Fibroblast of skin of back (primary cell): ENCODE measurements at regions not wholly inside any gene's neighbourhood (a gene's known extent, or its start where the extent isn't known, plus 50 kb on each side); places are given as distances from the start of the nearest gene placed in this dataset.

Experiments
- DNase-seq: peaks from one replicate; pipeline ENCODE4 v3.0.0-alpha.2; 2013

DNA sequence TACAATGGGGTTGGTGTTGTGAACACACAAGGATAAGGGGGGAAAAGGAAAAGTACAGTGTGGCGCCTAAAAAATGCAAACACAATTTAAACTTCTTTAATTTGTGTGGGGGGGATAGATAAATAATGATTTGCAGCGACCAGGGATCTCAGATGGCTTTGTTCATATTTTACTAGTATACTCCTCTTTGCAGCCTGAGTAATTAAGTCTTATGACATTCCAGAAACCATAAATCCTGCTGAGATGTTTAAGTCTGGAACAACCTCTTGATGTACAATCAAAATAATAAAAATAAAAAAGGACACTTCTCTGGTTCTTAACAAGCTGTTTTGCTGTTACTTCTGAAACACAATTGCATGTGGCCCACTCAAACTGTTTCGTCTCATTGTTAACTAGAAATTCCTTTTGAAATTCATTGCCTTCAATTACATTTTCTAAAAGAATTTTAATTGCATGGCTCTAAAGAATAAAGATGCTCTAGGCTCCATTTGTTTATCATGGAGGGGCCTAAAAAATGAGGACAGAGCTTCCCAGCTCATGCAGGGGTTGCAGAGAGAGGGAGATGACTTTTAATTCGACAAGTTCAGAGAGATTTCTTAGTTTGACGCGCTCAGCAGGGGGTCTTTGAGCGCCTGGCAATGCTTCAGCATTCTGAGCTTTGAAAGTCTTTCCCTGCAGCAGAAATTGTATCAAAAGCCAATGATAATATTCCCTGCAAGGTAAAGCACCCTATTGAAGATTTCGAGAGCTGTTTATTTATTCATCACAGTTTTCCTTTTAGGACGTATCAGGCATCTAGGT, 892.4 kb upstream of the TENM3 start:
- DNase-seq, result no peak

DNA sequence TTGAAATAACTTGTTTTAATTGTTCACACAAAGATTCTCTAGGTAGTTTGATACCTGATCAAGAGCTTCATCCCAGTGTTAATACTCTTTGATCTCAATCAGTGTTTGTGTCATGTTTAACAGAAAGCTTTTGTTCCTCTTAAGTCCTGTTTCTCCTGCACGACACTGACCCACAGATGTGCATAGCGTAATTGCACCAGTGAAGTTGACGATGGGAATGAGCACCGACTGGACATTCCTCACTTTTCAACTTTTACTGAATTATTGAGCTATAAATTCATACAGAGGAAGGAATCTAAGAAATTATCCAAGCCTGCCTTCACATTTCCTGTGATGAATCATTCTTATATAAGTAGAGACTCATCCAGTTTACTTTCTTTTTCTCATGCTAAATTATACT, 878.7 kb upstream of the TENM3 start:
- peak; percentile 18 for DNase-seq

DNA sequence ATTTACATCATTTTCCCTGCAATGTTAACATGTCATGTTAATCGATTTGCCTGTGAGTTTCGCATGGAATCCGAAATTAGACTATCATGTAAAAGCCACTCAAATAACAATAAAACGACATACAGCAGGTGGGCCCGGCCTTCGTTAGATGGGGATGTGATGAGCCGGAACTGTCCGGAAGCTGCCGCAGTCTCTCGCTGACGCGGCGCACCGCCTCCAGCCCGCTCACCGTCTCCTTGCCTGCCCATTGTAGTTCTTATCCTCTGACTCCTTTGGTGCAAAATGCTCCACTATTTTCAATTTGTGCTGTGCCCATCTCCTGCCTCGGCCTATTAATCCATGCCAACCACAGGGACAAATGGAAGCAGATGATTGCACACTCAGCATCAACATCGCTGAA, 877.5 kb upstream of the TENM3 start:
- no peak for DNase-seq

DNA sequence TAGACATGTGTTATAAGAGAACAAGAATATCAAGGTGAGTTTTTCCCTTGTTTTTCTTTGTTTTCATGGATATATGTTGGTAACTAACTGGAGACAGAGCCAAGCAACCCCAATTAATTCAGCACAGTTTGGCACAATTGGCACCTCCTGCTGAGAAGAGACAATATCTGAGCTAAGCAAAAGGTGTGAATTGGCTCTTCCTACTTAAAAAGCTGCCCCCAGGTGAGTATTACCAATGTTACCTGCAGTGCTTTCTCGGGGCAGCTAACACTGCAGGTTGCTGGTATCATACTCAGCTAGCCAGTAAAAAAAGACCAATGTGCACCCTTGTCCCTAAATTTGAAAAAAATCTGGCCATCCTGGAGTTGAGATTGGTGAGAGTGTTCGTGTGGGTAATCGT, 871.2 kb upstream of the TENM3 start:
- DNase-seq, result no peak

DNA sequence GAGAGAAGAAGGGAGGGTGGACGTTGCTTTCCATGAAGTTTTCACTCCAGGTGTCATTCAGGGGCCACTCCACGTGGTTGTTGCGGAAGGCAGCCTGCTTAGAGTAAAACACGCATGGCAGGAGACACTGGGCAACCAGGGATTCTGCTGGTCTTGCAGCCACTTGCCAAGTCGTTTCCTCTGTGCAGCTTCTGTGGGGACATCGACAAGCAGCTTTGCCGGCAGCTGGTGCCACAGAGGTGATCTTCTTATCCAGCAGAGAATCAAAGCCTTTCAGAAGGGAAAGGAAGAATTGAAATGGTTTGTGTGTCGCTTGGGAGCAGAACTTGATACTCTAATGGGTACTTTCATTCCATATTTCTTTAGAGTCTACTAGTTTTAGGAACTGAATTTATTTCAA, 867.1 kb upstream of the TENM3 start:
- DNase-seq, result no peak

GRCh38 chr4:181388061-181388460, 855.1 kb upstream of the TENM3 start:
- no peak for DNase-seq

DNA sequence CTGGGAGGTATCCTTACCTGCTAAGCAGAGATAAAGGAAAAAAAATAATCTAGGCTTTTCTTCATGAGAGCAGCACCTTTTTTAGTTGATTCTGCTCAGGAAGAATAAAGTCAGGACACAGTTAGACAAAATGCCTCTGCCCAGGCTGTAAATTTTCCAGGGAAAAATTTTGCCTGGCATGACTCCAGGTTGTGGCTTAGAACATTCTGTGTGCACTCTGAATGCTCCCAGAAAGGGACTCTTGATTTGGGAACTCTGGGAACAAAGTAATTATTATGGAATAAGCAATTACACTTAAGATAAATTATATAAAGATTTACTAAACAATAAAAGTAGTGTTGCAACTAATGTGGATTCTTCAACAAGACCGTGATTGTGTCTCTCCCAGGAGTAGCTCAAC, 826.2 kb upstream of the TENM3 start:
- DNase-seq, result no peak

GRCh38 chr4:181418496-181418895, 824.7 kb upstream of the TENM3 start:
- DNase-seq, result no peak

DNA sequence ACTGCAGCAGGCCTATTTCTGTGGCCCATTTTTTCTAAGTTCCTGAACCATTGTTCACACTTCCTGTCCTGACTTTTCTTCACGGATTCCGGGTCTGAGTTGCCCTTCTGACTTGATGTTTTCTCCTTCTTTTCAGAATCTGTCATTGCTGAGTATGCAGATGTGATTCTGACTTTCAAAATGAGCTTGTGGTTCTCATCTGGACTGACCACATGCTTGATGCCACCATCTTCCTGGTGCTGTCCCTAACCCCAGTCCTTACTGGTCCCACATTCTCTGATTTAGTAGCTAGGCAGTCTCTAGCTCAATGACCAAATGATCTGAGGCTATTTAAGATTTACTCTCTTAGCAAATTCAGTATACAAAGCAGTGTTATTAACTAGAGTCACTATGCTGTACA, 822.3 kb upstream of the TENM3 start:
- no peak for DNase-seq

DNA sequence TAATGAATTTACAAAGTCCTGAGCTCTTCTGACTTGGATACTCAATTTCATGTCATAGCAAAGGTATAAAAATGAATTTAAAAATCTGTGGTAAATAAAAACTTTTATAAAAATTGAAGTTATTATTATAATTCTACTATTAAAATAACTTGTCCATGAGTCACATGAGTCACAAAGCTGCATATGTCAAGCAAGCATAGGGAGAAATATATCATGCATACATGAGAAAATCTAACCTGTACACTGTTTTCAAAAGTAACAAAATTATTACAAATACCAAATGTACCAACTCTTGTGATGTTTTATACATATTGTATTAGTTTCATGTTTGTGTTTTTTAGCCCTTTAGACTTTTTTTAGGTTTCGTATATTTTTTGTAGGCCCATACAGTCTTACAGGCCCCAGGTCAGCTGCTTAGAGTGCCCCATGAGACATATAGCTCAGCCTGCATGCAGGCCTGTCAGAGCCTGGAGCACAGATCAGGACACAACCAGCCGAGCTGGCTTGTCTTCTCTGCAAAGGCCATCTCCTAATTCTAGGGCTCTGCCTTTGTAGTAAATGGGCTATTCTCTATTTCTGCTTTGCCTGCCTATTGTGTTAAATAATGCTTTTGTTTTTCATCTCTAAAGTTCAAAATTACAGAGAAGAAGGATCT, 818.7 kb upstream of the TENM3 start:
- no peak for DNase-seq

- peak; percentile 1 for DNase-seq
Observed at GRCh38 chr4:181427076-181427475, 816.1 kb upstream of the TENM3 start.

DNA sequence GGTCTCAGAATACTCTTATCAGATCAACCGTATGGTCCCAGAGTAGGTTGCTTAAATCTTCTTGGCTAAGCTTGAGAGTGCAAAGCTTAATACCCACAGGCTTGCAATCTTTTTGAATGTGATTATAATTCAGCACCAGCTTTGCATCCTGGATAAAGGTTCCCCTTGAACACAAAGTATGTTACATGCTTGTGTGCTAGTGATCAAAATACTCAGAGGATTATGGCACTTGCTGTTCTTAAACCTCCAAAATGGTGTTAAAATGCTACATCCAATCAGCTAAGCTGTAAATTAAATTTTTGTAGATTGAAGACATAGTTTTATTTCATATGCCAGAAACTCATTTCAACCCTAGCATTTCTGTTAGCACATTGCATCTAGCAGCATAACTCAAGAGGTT, 812.2 kb upstream of the TENM3 start:
- no peak for DNase-seq

GRCh38 chr4:181431661-181432060, 811.5 kb upstream of the TENM3 start:
- no peak for DNase-seq

DNA sequence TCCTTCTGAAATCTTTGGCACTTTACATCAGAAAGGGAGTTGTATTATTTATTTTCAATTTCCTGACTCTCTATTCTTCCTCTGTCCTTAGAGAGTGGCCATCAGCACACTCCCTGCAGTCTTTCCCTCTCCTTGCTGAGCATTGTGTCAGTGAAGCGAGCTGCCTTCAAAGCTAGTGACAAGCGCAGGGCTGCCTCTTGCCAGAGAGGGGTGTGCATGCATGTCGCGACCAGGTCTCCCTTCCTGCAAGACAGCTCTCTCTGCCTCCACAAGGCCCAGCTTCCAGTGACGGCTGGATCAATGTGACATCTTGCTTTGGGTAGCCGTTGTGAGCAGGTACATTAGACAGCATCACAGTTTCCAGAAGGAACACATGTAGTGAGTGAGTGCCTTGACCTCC, 810.9 kb upstream of the TENM3 start:
- no peak for DNase-seq

DNA sequence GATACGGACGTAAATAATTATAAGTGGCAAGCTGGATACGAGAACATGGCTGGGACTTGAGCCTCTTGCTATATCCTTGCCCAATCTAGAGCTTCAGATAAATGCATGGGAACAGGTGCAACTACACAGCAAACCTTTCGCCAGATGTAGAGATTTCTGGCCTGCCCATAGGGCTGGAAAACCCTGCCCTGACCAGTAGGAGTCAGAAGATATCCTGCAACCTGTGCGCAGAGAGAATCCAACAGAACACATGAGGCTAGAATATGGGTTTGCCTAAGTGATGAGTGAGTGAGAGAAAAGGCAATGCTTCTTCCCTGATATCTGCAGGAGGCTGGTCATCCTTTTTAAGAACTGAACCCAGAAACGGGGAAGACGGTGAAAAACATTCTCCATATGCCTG, 805.3 kb upstream of the TENM3 start:
- no peak for DNase-seq

GRCh38 chr4:181438641-181439040, 804.6 kb upstream of the TENM3 start:
- no peak for DNase-seq

- no peak for DNase-seq
Observed at GRCh38 chr4:181443021-181443420, 800.2 kb upstream of the TENM3 start.

DNA sequence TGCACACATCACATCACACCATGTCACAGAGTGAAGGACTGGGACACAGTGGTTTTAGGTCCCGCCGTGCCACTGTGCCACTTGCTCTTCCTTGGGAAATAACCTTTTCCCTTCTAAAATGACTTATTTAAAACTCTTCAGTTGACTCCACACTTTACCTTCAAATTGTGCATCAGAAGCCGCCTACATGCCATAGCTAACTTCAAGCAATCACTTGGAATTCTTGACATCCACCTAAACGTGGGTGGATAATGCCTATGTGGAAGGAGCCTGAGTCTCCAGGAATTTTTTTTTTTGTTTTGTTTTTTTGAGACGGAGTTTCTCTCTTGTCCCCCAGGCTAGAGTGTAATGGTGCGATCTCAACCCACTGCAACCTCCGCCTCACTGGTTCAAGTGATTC, 777.4 kb upstream of the TENM3 start:
- DNase-seq, result no peak

GRCh38 chr4:181468451-181468850, 774.8 kb upstream of the TENM3 start:
- peak; percentile 12 for DNase-seq

DNA sequence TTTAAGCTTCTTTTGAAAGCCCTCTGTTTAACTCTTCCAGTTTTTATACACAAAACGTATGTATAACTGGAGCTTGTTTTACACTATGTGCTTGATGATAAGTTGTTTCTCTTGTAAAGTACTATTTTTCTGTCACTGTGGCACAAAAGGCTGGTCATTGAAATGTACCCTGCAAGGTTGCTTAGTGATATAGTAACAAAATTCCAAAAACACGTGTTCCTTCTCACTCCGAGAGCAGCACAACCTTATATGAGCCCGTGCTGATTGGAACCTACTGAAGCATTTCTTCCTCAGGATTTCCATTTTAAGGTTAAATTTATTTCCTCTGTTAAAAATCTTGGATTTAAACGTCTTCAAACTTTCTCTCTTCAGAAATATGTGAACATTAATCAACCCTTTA, 772.9 kb upstream of the TENM3 start:
- no peak for DNase-seq

DNA sequence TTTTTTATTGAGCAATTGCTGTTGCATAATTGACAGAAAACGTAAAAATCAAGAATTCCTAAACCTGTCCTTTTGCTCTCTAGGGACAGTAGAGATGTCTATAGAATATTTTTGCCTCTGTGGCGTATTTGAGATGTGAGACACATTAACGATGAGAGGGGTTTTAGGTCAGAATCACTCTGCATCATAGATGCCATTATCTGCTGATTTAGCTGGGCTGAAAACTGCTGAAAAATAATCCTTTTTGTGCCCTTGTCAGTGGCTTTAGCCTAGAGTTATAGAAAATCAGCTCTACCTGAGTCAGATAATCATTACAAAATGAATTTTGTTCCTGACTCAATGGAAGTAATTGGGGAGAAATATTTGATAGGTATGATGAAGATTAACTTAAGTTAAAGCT, 767.8 kb upstream of the TENM3 start:
- no peak for DNase-seq

DNA sequence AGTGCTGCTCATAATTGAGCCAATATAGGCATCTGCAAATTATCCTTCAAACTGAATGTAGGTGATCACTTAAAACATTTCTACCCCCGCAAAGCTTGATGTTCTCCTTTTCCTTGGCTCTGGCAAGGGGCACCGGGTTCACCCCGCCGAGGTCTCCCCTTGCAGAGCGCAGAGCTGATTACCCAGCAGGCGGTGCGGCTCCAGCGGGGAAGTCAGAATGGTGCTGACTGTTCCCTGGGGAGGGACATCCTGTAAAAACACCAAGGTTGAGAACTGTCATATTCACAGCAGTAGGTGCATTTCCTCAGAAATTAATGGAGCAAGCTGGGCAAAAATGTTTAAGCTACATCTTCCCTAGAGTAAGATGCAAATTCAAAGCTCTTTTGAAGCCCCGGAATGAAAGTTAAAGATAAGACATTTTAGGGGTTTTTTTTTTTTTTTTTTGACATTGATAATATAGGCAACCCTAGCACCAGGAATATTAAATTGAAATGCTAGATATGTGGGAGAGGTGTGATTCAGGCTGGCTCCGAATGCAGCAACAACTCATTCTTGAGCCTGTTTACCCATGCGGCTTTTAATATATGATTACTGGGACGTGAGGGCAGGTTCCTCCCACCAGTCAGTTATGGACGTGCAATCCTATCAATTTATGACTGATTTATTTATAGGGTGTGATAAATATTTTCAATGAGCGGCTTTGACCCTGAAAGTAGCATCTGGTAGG, 767.3 kb upstream of the TENM3 start:
- no peak for DNase-seq

DNA sequence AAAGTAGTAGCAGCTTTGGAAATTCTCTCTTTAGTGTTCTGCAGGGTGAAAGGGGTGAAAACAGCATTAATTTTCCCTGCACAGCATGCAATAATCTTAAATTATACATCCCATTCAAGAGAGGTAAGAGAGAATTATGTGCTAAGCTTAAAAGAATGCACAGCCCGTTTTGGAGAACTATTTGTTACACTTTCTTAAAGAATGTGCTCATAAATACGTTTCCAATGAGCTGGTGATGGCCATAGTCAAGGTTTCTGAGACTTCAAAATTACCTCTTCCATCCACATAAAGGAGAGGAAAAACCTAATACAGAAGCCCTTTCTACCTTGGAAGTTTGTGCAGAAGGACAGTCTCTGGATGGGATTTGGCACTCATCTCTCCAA, 766.7 kb upstream of the TENM3 start:
- peak; percentile 13 for DNase-seq

GRCh38 chr4:181477591-181477990, 765.6 kb upstream of the TENM3 start:
- no peak for DNase-seq
